SK-N-SH (cell line): ENCODE measurements at regions not wholly inside any gene's neighbourhood (a gene's known extent, or its start where the extent isn't known, plus 50 kb on each side); places are given as distances from the start of the nearest gene placed in this dataset.

ENCODE experiments used
- CHD2 ChIP-seq: fragments of 150-350 bp; IDR thresholded peaks from 2 replicates; pipeline ENCODE4 v1.6.1; 2018; ENCODE audit warnings: low read length; ENCODE audit not compliant: partially characterized antibody
- EP300 ChIP-seq, 2 experiments: IDR thresholded peaks; 2 replicates each; pipeline versions ENCODE4 v1.4.0 to v1.6.1; 2012; ENCODE audit warnings: borderline replicate concordance in 1 of 2, low read depth in 1 of 2, low read length in 1 of 2
- GATA2 ChIP-seq: sonication (generic); formaldehyde crosslinking; IDR thresholded peaks from 2 replicates; pipeline ENCODE4 v1.5.0; 2020; ENCODE audit warnings: mild to moderate bottlenecking, missing genetic modification reagents
- NRF1 ChIP-seq: IDR thresholded peaks from 2 replicates; pipeline ENCODE4 v1.6.1; 2012; ENCODE audit warnings: low read depth, mild to moderate bottlenecking, low read length
- POLR2AphosphoS5 ChIP-seq: IDR thresholded peaks from 2 replicates; pipeline ENCODE4 v1.6.1; 2012; ENCODE audit warnings: low read depth, low read length
- RAD21 ChIP-seq: IDR thresholded peaks from 2 replicates; pipeline ENCODE4 v1.6.1; 2012; ENCODE audit warnings: mild to moderate bottlenecking, low read length
- TF ChIP-seq, protein P1 (sequence below): fragments of 200-600 bp; sonication (generic); IDR thresholded peaks from 2 replicates; pipeline ENCODE4 v1.6.1; 2017; ENCODE audit warnings: antibody characterized with exemption, mild to moderate bottlenecking, moderate library complexity
- TF ChIP-seq, protein P2 (sequence below): IDR thresholded peaks from 2 replicates; pipeline ENCODE4 v1.4.0; 2012; ENCODE audit warnings: low read depth, borderline replicate concordance

GRCh38 chr1:203567596-203567995 is 59.0 kb upstream of the ATP2B4 start:
- TF ChIP-seq GATA2 (CRISPR knock-in tag) (no peak), POLR2AphosphoS5 (no peak), EP300 (IDR thresholded peaks at IDR 0.05; ENCODE audit: borderline replicate concordance in 1 of 2, low read depth in 1 of 2, low read length in 1 of 2) (no peak), CHD2 (no peak), RAD21 (no peak), NRF1 (no peak)
- TF ChIP-seq, protein P1, sequence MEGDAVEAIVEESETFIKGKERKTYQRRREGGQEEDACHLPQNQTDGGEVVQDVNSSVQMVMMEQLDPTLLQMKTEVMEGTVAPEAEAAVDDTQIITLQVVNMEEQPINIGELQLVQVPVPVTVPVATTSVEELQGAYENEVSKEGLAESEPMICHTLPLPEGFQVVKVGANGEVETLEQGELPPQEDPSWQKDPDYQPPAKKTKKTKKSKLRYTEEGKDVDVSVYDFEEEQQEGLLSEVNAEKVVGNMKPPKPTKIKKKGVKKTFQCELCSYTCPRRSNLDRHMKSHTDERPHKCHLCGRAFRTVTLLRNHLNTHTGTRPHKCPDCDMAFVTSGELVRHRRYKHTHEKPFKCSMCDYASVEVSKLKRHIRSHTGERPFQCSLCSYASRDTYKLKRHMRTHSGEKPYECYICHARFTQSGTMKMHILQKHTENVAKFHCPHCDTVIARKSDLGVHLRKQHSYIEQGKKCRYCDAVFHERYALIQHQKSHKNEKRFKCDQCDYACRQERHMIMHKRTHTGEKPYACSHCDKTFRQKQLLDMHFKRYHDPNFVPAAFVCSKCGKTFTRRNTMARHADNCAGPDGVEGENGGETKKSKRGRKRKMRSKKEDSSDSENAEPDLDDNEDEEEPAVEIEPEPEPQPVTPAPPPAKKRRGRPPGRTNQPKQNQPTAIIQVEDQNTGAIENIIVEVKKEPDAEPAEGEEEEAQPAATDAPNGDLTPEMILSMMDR = no peak
- TF ChIP-seq, protein P2, sequence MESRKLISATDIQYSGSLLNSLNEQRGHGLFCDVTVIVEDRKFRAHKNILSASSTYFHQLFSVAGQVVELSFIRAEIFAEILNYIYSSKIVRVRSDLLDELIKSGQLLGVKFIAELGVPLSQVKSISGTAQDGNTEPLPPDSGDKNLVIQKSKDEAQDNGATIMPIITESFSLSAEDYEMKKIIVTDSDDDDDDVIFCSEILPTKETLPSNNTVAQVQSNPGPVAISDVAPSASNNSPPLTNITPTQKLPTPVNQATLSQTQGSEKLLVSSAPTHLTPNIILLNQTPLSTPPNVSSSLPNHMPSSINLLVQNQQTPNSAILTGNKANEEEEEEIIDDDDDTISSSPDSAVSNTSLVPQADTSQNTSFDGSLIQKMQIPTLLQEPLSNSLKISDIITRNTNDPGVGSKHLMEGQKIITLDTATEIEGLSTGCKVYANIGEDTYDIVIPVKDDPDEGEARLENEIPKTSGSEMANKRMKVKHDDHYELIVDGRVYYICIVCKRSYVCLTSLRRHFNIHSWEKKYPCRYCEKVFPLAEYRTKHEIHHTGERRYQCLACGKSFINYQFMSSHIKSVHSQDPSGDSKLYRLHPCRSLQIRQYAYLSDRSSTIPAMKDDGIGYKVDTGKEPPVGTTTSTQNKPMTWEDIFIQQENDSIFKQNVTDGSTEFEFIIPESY = no peak
